CD4-positive, alpha-beta T cell treated with Interleukin-1 beta for 1 hour (primary cell): ENCODE measurements at regions not wholly inside any gene's neighbourhood (a gene's known extent, or its start where the extent isn't known, plus 50 kb on each side); places are given as distances from the start of the nearest gene placed in this dataset.
A peak's percentile ranks its signal among the peaks of the same experiment; 100 is the strongest.
"Not testable (repeated sequence)": the region's sequence is repeated elsewhere in the genome, so short reads cannot be mapped to it uniquely, and the experiment has no call there.

ENCODE experiments used
- DNase-seq, 2 donors: peaks; one replicate each; pipeline ENCODE4 v3.0.0-alpha.2; 2020 to 2022

DNA sequence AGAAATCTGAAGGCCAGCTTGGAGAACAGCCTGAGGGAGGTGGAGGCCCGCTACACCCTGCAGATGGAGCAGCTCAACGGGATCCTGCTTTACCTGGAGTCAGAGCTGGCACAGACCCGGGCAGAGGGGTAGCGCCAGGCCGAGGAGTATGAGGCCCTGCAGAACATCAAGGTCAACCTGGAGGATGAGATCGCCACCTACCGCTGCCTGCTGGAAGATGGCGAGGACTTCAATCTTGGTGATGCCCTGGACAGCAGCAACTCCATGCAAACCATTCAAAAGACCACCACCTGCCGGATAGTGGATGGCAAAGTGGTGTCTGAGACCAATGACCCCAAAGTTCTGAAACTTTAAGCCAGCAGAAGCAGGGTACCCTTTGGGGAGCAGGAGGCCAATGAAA lies 318.4 kb downstream of the ZFHX3 start:
- not testable (repeated sequence) for DNase-seq

DNA sequence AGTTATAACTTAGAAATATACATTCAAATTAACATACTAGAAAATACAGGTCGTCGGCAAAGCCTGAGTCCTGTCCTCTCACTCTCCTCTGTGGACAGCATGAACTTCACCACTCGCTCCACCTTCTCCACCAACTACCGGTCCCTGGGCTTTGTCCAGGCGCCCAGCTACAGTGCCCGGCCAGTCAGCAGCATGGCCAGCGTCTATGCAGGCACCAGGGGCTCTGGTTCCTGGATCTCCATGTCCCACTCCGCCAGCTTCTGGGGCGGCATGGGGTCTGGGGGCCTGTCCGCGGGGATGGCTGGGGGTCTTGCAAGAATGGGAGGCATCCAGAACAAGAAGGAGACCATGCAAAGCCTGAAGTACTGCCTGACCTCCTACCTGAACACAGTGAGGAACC lies 319.4 kb downstream of the ZFHX3 start:
- DNase-seq: no peak

DNA sequence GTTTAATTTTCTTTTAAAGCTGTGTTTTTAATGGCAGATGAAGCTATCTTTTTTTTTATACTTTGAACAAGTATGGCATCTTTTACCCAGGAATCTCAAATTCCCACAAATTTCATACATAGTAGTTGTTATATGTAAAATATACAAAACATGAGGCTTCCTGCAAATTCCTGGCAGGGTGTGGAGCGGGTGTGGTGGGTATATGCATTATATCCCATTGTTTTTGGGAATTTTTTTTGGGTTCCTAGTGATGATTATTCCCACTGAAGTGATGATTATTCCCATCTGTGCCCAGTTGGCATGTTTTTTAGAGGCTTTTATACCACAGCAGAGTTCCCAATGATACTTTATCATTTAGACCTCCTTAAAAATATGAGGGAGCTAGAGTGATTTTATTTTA lies 320.4 kb downstream of the ZFHX3 start:
- no peak for DNase-seq

DNA sequence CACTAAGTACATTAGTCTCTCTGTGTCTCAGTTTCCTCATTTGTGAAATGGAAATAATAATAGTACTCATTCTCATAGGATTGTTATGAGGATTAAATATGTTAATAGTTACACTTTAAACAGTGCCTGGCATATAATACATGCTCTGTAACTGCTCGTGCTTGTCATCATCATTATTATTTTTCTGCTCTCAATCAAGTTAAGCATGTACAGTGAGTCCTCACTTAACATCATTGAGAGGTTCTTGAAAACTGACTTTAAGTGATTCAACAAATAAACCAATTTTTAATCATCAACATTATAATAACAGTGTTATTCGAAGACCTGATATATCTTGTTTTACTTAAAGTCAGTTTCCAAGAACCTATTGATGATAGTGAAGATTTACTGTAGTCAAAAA lies 322.3 kb downstream of the ZFHX3 start:
- DNase-seq: no peak

DNA sequence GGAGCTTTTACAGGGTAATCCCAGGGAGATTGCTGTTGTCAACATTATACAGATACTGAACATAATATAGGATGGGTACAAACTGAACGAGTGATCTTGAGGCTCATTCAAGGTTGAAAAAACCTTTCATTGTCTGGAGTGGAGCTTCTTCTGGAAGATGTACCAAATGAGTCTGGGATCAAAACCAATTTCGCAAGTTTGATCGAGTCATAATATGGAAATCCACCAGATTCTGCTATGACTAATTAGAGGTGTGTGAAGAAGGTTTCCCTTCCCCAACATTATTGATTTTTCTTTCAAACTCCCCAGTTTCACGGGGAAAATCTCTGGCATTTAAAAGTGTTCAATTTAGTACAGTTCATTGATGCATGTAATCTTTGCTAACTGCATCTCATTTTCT lies 324.1 kb downstream of the ZFHX3 start:
- no peak for DNase-seq

DNA sequence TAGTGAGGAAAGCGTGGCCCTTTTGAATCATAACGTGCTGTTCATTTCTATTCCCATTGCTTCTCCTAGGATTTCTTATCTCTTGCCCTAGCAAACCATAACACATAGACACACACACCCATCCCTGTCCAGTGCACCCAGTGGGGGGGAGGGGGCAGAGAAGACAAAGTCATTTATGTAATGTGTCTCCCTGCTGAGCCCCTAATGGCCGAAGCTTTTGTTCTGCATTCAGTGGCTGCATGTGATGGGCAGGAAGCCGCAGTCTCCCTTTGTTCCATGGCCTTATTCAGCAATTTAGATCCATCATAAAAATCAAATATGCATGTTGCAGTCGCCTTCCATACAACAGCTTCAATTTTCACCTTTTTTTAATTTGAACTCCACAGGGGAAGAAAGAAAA lies 325.4 kb downstream of the ZFHX3 start:
- DNase-seq: no peak

DNA sequence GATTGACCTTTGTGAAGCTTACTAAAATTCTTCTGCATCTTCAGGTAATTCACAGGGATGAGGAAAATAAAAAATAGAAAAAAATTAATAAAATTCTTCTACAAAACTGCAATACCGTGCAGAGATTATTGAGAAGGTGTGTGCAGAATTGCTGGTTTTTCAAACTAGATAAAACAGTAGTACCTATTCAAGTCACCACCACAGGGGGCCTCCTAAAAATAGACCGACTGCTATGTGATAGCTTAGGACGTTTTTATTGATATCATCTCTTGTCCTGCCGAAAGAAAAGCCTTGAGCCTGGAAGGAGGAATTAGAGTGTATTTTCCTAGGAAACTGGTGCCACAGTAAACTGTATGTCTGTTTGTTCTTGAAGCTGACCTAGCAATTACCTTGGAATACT lies 325.9 kb downstream of the ZFHX3 start:
- DNase-seq: no peak

DNA sequence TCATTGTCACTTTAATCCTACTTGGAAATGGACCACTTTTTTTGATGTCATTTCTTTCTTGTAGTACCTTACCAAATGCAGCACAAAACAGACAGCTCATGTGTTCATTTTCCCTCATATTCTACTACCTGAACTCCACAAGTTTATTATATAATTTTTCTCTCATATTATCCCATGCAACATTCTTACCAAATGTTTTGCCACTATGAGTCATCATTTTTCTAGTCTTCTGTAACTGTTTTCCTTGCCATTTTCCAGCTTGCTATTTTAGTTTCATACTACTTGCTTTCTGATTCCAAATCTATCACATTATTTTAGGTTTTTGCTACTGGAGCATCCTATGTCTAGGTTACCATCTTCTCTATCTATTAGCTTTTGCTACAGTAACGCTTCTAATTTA lies 332.7 kb downstream of the ZFHX3 start:
- no peak for DNase-seq

DNA sequence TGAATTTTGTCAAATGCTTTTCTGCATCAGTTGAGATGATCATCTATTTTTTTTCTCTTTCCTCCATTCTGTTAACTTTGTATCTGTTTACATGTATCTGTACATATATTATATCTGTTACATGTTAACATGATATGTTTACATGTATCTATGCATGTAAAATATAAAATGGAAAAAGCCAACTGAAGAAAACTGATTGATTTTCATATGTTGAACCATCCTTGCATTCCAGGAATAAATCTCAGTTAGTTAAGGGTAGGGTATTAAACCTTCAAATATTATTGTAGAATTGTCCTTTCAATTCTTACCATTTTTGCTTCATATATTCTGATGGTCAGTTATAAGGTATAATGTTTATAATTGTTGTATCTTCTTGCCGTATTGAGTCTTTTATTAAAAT lies 336.1 kb downstream of the ZFHX3 start:
- no peak for DNase-seq

DNA sequence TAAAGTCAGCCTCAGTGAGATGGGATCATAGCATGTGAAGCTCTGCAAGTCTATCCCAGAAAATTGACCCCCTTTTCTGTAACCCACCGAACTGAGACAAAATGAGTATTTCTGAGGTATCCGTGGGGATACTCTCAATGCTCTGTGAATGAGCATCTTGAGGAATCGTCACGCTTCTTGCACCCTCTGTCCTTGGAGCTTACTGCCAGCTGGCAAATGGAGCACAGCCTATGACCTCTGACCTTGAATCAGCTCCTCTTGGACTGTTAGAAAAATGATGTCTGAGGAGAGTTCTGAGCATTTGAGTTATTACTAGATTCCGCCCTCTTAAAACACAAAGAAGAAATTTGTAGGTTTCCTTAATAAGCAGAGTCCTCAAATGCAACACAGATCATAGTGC lies 342.1 kb downstream of the ZFHX3 start:
- DNase-seq: no peak

DNA sequence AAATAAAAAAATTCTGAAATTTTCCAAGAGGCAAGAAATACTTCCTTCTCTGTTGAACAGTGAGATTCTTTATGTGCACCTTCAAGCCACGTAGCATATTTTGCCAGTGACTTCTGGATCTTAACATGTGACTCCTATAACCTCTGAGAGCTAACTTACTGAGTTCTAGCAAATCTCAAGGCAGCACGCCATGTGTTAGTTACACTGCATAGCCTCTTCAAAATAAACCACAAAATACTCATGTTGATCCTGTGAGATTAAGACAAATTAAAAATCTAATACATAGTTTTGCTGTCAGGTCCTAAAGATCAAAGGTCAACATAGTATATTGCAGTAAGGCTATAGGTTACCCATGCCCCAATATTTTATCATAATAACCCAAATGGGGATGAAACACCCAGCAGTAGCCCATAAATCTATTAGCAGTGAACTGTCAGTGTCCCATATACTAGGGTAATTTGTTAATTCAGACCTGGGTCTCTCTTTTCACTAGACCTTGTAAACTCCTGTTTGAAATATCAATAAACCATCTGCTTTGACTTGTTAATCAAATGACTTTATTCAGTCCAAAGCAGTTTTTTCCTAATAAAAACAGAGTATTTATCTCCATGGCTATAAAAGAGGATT lies 343.1 kb downstream of the ZFHX3 start:
- no peak for DNase-seq

DNA sequence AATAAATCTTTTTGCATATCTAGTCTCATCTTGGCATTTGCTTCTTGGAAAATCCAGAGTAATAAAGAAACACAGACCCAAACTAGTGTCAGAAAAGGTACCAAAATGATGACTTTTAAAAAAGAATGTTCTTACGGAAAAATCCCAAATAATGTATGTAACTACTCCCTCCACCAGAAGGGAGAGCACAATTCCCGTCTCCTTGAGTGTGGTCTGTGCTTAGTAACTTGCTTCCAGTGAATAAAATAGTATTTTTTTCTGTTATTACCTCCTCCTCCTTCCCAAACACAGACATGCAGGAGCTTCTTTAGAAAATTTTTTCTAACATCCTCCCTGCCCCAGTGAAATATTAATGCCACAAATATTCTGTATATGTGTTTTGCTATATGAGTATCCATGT lies 358.1 kb downstream of the ZFHX3 start:
- no peak for DNase-seq

DNA sequence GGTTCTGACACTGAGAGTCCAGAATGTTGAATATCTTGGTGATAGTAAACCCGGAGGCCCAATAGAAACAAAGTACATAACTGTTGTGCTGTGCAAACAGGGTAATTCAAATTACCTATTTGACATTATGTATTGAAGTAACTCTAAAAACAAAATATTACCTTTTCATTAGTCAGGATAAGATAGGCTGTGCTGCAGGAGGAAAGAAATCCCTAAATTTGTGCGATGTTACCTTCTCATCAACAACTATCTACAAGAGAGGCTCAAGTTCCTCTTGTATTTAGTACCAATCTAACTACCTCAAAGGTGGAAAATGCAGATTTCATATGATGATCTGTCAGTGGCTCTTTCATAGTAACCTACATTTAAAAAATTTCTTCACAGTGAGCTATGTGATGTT lies 367.2 kb downstream of the ZFHX3 start:
- no peak for DNase-seq

DNA sequence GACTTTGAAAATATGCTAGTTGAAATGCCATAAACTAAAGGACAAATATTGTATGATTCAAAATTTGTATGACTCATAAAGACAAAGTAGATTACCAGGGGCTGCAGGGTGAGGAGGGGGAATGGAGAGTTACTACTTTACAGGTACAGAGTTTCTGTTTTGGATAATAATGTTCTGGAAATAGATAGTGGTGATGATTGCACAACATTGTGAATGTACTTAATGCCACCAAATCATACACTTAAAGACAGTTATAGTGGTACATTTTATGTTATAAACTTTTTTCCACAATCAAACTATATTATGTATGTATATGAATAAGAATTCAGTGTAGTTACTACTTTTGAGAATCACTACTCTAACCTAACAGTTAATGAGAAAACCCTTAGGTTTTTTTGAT lies 368.1 kb downstream of the ZFHX3 start:
- no peak for DNase-seq

DNA sequence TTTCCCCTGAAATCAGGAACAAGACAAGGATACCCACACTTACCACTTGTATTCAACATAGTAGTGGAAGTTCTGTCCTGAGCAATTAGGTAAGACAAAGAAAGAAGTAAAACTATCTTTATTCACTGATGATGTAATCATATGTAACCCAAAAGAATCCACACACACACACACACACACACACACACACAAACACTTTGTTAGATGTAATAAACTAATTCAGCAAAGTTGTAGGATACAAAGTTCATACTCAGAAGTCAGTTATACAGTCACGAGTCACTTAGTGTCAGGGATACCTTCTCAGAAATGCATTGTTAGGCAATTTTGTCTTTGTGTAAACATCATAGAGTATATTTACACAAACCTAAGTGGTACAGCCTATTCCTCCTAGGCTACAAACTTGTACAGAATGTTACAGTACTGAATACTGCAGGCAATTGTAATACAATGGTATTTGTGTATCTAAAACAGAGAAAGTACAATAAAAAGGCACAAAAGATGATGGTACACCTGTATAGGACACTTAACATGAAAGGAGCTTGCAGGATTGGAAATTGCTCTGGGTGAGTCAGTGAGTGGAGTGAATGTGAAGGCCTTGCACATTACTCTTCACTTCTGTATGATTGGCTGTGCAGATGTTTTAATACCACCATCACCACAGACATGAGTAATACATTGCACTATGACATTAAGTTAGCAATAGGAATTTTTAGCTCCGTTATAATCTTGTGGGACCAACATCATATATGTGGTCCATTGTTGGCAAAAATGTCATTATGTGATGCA lies 370.1 kb downstream of the ZFHX3 start:
- DNase-seq: no peak

DNA sequence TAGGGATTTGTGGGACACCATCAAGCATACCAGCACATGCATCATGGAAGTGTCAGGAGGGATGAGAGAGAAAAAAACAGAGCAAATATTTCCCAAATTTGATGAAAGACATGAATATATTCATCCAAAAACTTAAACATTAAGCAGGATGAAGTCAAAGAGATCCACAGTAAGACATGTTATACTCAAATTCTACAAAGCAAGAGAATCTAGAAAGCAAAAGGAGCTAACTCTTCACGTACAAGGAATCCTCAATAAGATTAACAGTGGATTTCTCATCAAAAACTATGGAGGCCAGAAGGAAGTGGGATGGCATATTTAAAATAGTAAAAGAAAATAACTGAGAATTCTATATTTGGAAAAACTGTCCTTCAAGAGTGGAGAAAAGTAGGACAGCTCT lies 374.8 kb downstream of the ZFHX3 start:
- no peak for DNase-seq

DNA sequence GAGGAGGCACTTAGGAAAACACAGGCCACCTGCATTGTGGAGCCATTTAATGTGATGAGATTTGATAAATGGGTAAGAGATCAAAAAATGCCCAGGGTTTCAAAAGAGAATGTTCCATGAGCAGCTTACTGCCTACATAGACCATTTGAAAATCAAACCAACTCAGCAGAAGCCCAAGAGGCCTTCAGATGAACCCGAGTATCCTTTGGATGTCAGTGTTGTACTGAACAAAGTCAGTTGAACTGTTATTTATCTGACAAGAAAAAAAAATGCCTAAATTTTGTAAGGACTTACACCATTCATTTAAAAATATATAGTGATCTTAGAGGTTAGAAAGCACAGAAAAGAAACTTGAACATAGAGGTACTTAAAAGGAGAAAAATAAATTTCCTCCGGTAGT lies 381.7 kb downstream of the ZFHX3 start:
- no peak for DNase-seq

DNA sequence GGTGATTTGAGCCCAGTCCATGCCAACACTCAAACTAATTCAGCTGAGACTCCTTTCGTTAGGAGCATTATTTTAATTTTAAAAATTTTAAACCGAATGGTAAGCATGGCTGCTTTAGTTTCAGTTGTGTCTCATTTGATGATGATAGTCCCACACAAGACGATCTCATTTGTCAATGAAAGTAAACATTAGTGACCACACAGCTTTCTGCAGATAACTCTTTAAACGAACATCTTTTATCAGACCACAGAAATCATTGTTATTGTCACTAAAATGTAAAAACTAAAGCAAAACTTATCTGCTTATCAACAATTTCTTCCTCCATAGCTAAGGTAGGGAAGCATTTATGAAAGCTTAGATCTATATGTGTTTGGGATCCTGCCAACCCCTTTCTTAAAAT lies 382.2 kb downstream of the ZFHX3 start:
- no peak for DNase-seq

DNA sequence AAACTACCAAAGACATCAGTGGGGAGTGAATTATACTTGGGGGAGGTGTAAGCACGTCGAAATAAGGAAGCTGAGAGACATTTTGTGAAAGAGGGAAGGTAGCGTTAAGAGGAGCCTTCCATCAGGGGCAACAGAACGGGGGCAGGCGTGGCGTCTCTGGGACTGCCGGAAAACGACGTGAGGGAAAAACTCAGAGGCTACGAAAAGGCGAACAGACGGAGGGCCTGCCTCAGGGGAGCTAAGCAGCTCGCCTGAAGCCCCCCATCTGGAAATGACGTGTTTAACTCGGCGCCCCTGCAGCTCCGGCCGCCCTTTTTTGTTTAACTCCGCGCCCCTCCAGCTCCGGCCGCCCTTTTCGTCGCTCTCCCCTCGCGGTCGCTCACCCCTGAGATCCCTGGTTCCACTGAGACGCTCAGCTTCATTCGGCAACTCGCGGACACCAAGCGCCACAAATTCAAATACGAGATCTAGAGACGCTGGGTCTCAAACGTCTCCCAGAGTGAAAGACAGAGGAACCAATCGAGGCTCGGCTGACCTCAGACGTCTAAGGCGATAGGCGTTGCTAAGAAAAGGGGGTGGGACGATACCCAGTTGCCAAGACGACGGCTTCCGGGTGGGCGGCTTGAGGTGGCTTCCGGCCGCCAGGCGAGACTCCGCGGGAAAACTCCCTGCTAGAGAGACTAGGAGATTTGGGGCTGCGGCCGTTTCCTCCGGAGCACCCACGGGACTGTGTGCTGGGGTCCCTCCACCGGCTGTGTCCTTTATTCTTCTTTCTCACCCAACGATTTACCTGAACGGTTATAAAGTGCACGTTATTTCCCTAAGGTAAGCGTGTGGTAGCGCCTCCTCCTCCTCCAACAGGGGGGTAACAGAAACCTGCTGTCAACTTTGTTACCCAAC lies 383.2 kb downstream of the ZFHX3 start:
- DNase-seq: peak; percentile 95

DNA sequence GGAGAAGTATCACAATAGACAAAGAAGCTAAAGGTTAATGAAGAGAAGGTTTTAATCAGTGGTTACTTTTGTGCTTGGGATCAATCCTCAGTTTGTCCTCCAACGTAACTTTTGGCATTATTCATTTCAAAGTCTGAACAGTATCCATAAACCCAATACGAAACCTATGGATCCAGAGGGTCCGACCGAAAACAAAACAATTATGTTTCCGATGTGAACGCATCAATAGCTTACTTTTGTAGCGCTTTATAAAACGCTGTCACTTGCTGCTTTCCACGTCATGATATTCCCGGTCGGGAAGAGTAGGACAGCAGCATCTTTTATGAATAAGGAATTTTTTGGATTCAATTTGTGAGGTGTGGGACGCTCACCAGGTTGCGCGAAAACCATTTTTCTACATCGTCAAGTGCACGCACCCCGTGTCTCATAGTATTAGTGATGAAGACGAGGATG lies 383.8 kb downstream of the ZFHX3 start:
- DNase-seq: no peak

DNA sequence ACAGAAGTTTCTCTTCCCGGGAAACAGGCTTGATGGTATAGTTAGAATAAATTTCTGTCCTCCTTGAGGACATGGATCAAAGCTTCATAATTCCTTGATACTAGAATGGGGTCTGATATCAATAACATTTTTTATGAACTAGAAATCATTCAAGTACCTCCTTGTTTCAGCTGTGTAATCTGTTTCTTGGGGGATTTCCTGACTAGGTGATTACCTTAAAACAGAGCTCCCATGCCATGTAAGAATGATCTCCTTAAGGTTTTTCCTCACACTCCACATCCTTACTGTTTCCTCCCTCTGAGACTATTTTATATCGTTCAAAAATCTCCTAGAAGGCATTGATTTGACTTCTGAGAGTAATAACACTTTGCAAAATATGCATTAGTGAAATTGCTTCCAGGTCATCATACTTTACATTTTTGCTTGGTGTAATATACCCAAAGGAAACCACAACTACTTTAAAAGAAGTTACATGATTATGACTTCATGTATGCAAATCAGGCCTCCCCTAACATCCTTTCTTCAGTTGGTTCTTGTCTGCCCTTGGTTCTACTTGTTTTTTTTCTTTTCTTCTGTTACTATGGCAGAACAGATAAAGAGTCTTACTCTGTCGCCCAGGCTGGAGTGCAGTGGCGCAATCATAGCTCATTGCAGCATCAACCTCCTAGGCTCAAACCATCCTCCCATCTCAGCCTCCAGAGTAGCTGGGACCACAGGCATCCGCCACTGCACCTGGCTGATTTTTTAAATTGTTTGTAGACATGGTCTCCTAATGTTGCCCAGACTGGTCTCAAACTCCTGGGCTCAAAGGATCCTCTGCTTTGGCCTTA lies 388.8 kb downstream of the ZFHX3 start:
- DNase-seq: no peak

DNA sequence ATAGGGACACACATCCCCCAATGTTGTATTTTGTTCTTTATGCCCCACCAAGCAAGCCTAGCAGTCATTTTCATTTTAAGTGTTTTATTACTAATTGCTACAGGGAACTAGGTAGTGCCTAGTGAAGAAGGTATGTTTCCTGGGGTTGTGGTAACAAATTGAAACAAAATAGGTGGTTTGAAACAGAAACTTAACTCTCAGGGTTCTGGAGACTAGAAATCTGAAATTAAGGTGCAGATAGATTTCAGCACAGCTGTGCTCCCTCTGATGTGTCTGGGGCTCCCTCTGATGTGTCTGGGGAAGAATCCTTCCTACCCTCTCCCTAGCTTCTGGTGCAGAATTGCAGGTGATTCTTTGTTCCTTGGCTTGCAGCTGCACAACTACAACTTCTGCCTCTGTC lies 390.1 kb downstream of the ZFHX3 start:
- DNase-seq: no peak

DNA sequence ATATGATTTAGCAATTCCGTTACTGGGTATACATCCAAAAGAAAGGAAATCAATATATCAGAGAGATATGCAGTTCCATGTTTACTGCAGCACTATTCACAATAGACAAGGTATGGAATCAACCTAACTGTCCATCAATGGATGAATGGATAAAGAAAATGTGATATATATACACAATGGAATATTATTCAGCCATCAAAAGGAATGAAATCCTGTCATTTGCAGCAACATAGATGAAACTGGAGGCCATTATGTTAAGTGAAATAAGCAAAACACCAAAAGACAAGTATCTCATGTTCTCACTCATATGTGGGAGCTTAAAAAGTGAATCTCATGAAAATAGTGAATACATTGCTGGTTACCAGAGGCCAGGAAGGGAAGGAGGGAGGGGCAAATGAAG lies 390.8 kb downstream of the ZFHX3 start:
- DNase-seq: no peak
